ENCODE measurements at regions not wholly inside any gene's neighbourhood (a gene's known extent, or its start where the extent isn't known, plus 50 kb on each side); places are given as distances from the start of the nearest gene placed in this dataset.
A peak's percentile ranks its signal among the peaks of the same experiment; 100 is the strongest.
"Not testable (repeated sequence)": the region's sequence is repeated elsewhere in the genome, so short reads cannot be mapped to it uniquely, and the experiment has no call there.

DNA sequence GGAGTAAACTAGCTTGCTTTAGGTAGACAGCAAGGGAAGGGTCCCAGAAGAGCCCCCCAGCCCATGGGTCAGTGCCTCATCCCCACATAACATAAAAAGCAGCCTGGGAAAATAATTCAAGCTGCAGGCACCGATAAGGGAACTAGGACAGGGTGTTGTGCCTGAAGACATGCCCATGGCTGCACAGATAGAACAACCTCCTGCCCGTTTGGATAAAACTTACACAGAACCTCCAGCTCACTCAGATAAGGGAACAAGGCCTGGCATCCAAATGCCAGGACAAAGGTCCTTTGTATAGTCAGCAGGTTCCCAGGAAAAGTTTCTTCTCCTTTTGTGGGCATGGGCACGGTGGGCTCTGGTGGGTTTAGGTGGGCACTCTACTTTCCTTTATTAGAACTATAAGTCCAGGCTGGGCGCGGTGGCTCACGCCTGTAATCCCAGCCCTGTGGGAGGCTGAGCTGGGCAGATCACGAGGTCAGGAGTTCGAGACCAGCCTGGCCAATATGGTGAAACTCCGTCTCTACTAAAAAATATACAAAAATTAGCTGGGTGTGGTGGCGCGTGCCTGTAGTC, 149.5 kb downstream of the GLUD2 start:
- ChIA-PET POLR2A (interaction anchor here (1.2 kb wide), 1 partner anchor 21 kb away, joined by 3 read pairs; no protein-coding TSS in a partner anchor), CTCF (ENCODE audit: low intra/inter-chr PET ratio) (interaction anchor here (0.6 kb wide), 1 partner anchor 112 kb away, joined by 3 read pairs; no protein-coding TSS in a partner anchor)
- H2AFZ ChIP-seq (ENCODE audit: low read depth, low read length); H3K36me3 ChIP-seq (ENCODE audit: control insufficient read depth, insufficient read depth, low read length); H3K9me1 ChIP-seq (ENCODE audit: control insufficient read depth, insufficient read depth, low read length); H4K20me1 ChIP-seq (replicated peaks; ENCODE audit: control insufficient read depth, insufficient read depth, low read length); H3K4me1 ChIP-seq (replicated peaks in 1 of 2; ENCODE audit: control insufficient read depth in 2 of 2, insufficient read depth in 2 of 2, low read length in 2 of 2); in situ Hi-C loops (cut with MboI); H3K9me3 ChIP-seq (replicated peaks; ENCODE audit: control insufficient read depth, insufficient read depth, low read depth, low read length); BruUV-seq (replicated peaks); H3K27me3 ChIP-seq (ENCODE audit: control insufficient read depth in 2 of 2, insufficient read depth in 2 of 2, low read length in 2 of 2); TF ChIP-seq MYNN (CRISPR knock-in tag; IDR thresholded peaks at IDR 0.05); CREB1 (CRISPR knock-in tag; IDR thresholded peaks at IDR 0.05); NR4A1 (CRISPR knock-in tag; IDR thresholded peaks at IDR 0.05); TEAD4 (CRISPR knock-in tag; IDR thresholded peaks at IDR 0.05; ENCODE audit: borderline replicate concordance): not testable (repeated sequence)
- Histone ChIP-seq H3K79me2 (ENCODE audit: control insufficient read depth, insufficient read depth, low read length) (peaks cover 87% of the 10 kb centered on the region), H3K4me3 (peak overlapping the region; percentile 41), H3K27ac (ENCODE audit: extremely low read depth, low read depth, low read length) (peak overlapping the region; percentile 92), H3K4me2 (ENCODE audit: insufficient read depth, low read length) (peak overlapping the region; percentile 60), H3K9ac (ENCODE audit: insufficient read depth in 1 of 2, low read depth in 2 of 2, low read length in 2 of 2) (peak overlapping the region in 1 of 2 experiments; percentile 74; a peak in 2 of 4 replicates)
- FAIRE-seq: peak; percentile 71
- DNase-seq (ENCODE audit: extremely low read depth in 1 of 4, low spot score in 3 of 4): peak; percentile 15 to 71 (median 20)
- peak; percentile 14 for ATAC-seq
- intact Hi-C loops (cut with micrococcal nuclease): loop anchor here (2.0 to 10.0 kb wide), 3 partner anchors 112 to 380 kb away; partner anchors contain the start of gene GLUD2
- WGBS (ENCODE audit: insufficient coverage, low coverage, missing lambda C conversion rate): 13% methylated on average over 9 of the region's 11 CpGs
- TF ChIP-seq STAT5A (IDR thresholded peaks at IDR 0.05; ENCODE audit: borderline replicate concordance, low read length) (peak; percentile 74), TCF3 (CRISPR knock-in tag; IDR thresholded peaks at IDR 0.05) (peak; percentile 69), DPF2 (IDR thresholded peaks at IDR 0.05) (peak; percentile 46; the same call in 1 of the 2 replicates), SMARCE1 (IDR thresholded peaks at IDR 0.05) (0 out of 2 replicates have a peak, but pooled peaks have one; percentile 8), POLR2AphosphoS5 (IDR thresholded peaks at IDR 0.05; ENCODE audit: control insufficient read depth, insufficient read depth, low read depth, low read length) (peak; percentile 80), SMARCA5 (IDR thresholded peaks at IDR 0.05) (peak; percentile 75; the same call in 1 of the 2 replicates), MYNN (IDR thresholded peaks at IDR 0.05) (peak; percentile 49; the same call in 1 of the 2 replicates), NCOR1 (IDR thresholded peaks at IDR 0.05) (peak; percentile 86), TAL1 (IDR thresholded peaks at IDR 0.05) (peak; percentile 87), CREB1 (IDR thresholded peaks at IDR 0.05) (0 out of 2 replicates have a peak, but pooled peaks have one; percentile 1), ARID1B (IDR thresholded peaks at IDR 0.05) (peak; percentile 82), TRIM24 (IDR thresholded peaks at IDR 0.05) (peak; percentile 66 to 74), KLF16 (IDR thresholded peaks at IDR 0.05) (peak; percentile 71), PML (IDR thresholded peaks at IDR 0.05; ENCODE audit: low read length) (peak; percentile 57), CBFA2T2 (conservative IDR thresholded peaks at IDR 0.05) (peak; percentile 90), RBFOX2 (IDR thresholded peaks at IDR 0.05; ENCODE audit: low read depth, low read length) (0 out of 2 replicates have a peak, but pooled peaks have one; percentile 21), NFIC (IDR thresholded peaks at IDR 0.05) (peak; percentile 66), ADNP (tag; IDR thresholded peaks at IDR 0.05) (peak; percentile 90), NR4A1 (tag; IDR thresholded peaks at IDR 0.05) (0 out of 2 replicates have a peak, but pooled peaks have one; percentile 21), TEAD4 (IDR thresholded peaks at IDR 0.05; ENCODE audit: low read length) (peak; percentile 85)
- TF ChIP-seq, protein P1, sequence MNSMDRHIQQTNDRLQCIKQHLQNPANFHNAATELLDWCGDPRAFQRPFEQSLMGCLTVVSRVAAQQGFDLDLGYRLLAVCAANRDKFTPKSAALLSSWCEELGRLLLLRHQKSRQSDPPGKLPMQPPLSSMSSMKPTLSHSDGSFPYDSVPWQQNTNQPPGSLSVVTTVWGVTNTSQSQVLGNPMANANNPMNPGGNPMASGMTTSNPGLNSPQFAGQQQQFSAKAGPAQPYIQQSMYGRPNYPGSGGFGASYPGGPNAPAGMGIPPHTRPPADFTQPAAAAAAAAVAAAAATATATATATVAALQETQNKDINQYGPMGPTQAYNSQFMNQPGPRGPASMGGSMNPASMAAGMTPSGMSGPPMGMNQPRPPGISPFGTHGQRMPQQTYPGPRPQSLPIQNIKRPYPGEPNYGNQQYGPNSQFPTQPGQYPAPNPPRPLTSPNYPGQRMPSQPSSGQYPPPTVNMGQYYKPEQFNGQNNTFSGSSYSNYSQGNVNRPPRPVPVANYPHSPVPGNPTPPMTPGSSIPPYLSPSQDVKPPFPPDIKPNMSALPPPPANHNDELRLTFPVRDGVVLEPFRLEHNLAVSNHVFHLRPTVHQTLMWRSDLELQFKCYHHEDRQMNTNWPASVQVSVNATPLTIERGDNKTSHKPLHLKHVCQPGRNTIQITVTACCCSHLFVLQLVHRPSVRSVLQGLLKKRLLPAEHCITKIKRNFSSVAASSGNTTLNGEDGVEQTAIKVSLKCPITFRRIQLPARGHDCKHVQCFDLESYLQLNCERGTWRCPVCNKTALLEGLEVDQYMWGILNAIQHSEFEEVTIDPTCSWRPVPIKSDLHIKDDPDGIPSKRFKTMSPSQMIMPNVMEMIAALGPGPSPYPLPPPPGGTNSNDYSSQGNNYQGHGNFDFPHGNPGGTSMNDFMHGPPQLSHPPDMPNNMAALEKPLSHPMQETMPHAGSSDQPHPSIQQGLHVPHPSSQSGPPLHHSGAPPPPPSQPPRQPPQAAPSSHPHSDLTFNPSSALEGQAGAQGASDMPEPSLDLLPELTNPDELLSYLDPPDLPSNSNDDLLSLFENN (IDR thresholded peaks at IDR 0.05; ENCODE audit: low read depth in 2 of 2, low read length in 2 of 2): peak in 1 of 2 experiments; percentile 61; a peak in 1 of 4 replicates

Measured in K562 (cell line).